GM12878 (cell line): ENCODE measurements at regions not wholly inside any gene's neighbourhood (a gene's known extent, or its start where the extent isn't known, plus 50 kb on each side); places are given as distances from the start of the nearest gene placed in this dataset.

Experiments
- ATAC-seq: fragments of 200-7000 bp; cut with Tn5 transposase; 3 replicates; pipeline ENCODE4 v1.9.1; 2020; ENCODE audit warnings: mild to moderate bottlenecking, moderate library complexity
- BruUV-seq: library from RNA; stranded (reverse); fragments of 400-500 nt; replicated peaks from 2 replicates; lab custom pipeline; 2021; lab: Mats Ljungman, UMichigan
- CTCF ChIA-PET: fragments of 300-600 bp; sonication (Branson Sonifier 250); formaldehyde crosslinking; extraction: SDS; loops from one replicate; lab custom pipeline; 2021; ENCODE audit warnings: inconsistent platforms; lab: Yijun Ruan, JAX
- POLR2A ChIA-PET: fragments of 350-600 bp; formaldehyde crosslinking; extraction: SDS; loops from one replicate; lab custom pipeline; 2021; ENCODE audit warnings: inconsistent platforms; lab: Charles Lee
- RAD21 ChIA-PET: fragments of 300-600 bp; sonication (Branson Sonifier 250); formaldehyde crosslinking; loops from one replicate; lab custom pipeline; 2023; ENCODE audit warnings: antibody characterized with exemption; ENCODE audit not compliant: unreplicated experiment; lab: Charles Lee
- SMC1A ChIA-PET: fragments of 300-600 bp; sonication (Branson Sonifier 250); formaldehyde crosslinking; loops from one replicate; lab custom pipeline; 2023; ENCODE audit not compliant: unreplicated experiment, uncharacterized antibody; lab: Charles Lee
- DNase-seq: peaks from one replicate; pipeline ENCODE4 v3.0.0-alpha.2; 2011; ENCODE audit warnings: low read depth, low spot score
- FAIRE-seq: peaks from 3 replicates; lab custom pipeline; 2011; peaks lifted over from hg19 to GRCh38; lab: Jason Lieb, UNC
- H2AFZ ChIP-seq: 2 replicates; pipeline ENCODE4 v1.6.0; 2011; ENCODE audit warnings: low read depth, low read length, control low read depth; ENCODE audit not compliant: control insufficient read depth
- H3K27ac ChIP-seq: 2 replicates; pipeline ENCODE4 v1.5.1; 2011; ENCODE audit warnings: control low read depth; ENCODE audit not compliant: control insufficient read depth, insufficient read depth
- H3K27me3 ChIP-seq, 2 experiments: replicated peaks in 1 of 2; 2 replicates each; pipeline versions ENCODE4 v1.6.0 to v1.6.1; 2011; ENCODE audit warnings: low read length in 1 of 2; ENCODE audit not compliant: control insufficient read depth in 2 of 2, insufficient read depth in 2 of 2
- H3K36me3 ChIP-seq, 2 experiments: 2 replicates each; pipeline ENCODE4 v1.5.1; 2011; ENCODE audit warnings: low read length in 1 of 2; ENCODE audit not compliant: control insufficient read depth in 2 of 2, insufficient read depth in 2 of 2
- H3K4me1 ChIP-seq: 2 replicates; pipeline ENCODE4 v1.6.1; 2011; ENCODE audit warnings: mild to moderate bottlenecking, low read length, moderate library complexity, mixed read lengths; ENCODE audit not compliant: control insufficient read depth, insufficient read depth
- H3K4me2 ChIP-seq: 2 replicates; pipeline ENCODE4 v1.6.0; 2011; ENCODE audit warnings: control low read depth; ENCODE audit not compliant: control insufficient read depth, insufficient read depth
- H3K4me3 ChIP-seq: fragments of 200-600 bp; sonication (generic); 2 replicates; pipeline ENCODE4 v1.5.1; 2016
- H3K79me2 ChIP-seq: 2 replicates; pipeline ENCODE4 v1.6.0; 2011; ENCODE audit warnings: low read length; ENCODE audit not compliant: control insufficient read depth, insufficient read depth
- H3K9ac ChIP-seq: 2 replicates; pipeline ENCODE4 v1.8.0; 2011; ENCODE audit warnings: low read length, control low read depth, mixed read lengths; ENCODE audit not compliant: control insufficient read depth, insufficient read depth
- H3K9me3 ChIP-seq: replicated peaks from 3 replicates; pipeline ENCODE4 v1.5.1; 2011; ENCODE audit warnings: mild to moderate bottlenecking, low read length; ENCODE audit not compliant: control insufficient read depth, insufficient read depth
- H4K20me1 ChIP-seq: 2 replicates; pipeline ENCODE4 v1.6.0; 2011; ENCODE audit not compliant: control insufficient read depth, insufficient read depth
- BACH1 ChIP-seq: fragments of 450-650 bp; IDR thresholded peaks from 2 replicates; pipeline ENCODE4 v1.6.1; 2017; ENCODE audit warnings: mild to moderate bottlenecking, borderline replicate concordance
- CBFB ChIP-seq: IDR thresholded peaks from 2 replicates; pipeline ENCODE4 v1.6.1; 2016; ENCODE audit warnings: antibody characterized with exemption, low read depth
- KAT2A ChIP-seq: conservative IDR thresholded peaks from 2 replicates; pipeline ENCODE4 v1.6.1; 2011; ENCODE audit warnings: low read depth, low read length; ENCODE audit not compliant: control insufficient read depth
- NBN ChIP-seq: fragments of 450-650 bp; IDR thresholded peaks from 2 replicates; pipeline ENCODE4 v1.6.1; 2016
- NFYA ChIP-seq: IDR thresholded peaks from 2 replicates; pipeline ENCODE4 v1.6.1; 2011; ENCODE audit warnings: low read depth, mild to moderate bottlenecking, low read length, improper control_type of control experiment, borderline replicate concordance
- NR2F1 ChIP-seq: fragments of 450-650 bp; conservative IDR thresholded peaks from 2 replicates; pipeline ENCODE4 v1.6.1; 2017; ENCODE audit warnings: mild to moderate bottlenecking
- PKNOX1 ChIP-seq: fragments of 450-650 bp; IDR thresholded peaks from 2 replicates; pipeline ENCODE4 v1.6.1; 2016; ENCODE audit warnings: mild to moderate bottlenecking
- RBBP5 ChIP-seq: fragments of 200-600 bp; sonication (generic); conservative IDR thresholded peaks from 2 replicates; pipeline ENCODE4 v1.6.1; 2016
- REST ChIP-seq: IDR thresholded peaks from 2 replicates; pipeline ENCODE4 v1.6.1; 2012; ENCODE audit warnings: mild to moderate bottlenecking, low read depth, low read length
- ZBED1 ChIP-seq: IDR thresholded peaks from 2 replicates; pipeline ENCODE4 v1.6.1; 2016; ENCODE audit warnings: borderline replicate concordance
- ZNF24 ChIP-seq: fragments of 450-650 bp; IDR thresholded peaks from 2 replicates; pipeline ENCODE4 v1.6.1; 2017; ENCODE audit warnings: antibody characterized with exemption, mild to moderate bottlenecking
- ZNF384 ChIP-seq: IDR thresholded peaks from 2 replicates; pipeline ENCODE4 v1.6.1; 2012; ENCODE audit warnings: low read depth, mild to moderate bottlenecking, low read length, improper control_type of control experiment, borderline replicate concordance
- WGBS: methylation state at CpG from one replicate; pipeline ENCODE4 v1.1.6; 2016; ENCODE audit warnings: low lambda C conversion rate; ENCODE audit not compliant: insufficient replicate concordance, insufficient coverage; ENCODE audit errors: missing lambda C conversion rate; 5-methylcytosine and 5-hydroxymethylcytosine counted together
- in situ Hi-C: fragments of 300-500 bp; cut with MboI; formaldehyde crosslinking; loops from 9 replicates; pipeline ENCODE4 v1.14.3; 2018; ENCODE audit warnings: mixed read lengths
- intact Hi-C: fragments of 100-400 bp; cut with micrococcal nuclease; formaldehyde crosslinking; loops from one replicate; pipeline ENCODE4 v1.14.2; 2022; ENCODE audit not compliant: unreplicated experiment

- BruUV-seq, result no TSS peak
- no peak for ATAC-seq
- Histone ChIP-seq H3K4me2 (no peak overlapping the region), H3K4me3 (no peak overlapping the region), H3K79me2 (no peaks in the 10 kb centered on the region), H3K9ac (no peak overlapping the region), H3K4me1 (no peaks in the 10 kb centered on the region)
- CTCF ChIA-PET, result interaction anchor here (0.6 kb wide), 1 partner anchor 961 kb away, joined by 3 read pairs; no protein-coding TSS in a partner anchor
- in situ Hi-C loops, result no loop called here
- no peak for TF ChIP-seq PKNOX1
- no peak for TF ChIP-seq KAT2A
- no peak for TF ChIP-seq REST
- no peak for TF ChIP-seq BACH1
- no peak for TF ChIP-seq NR2F1
- no peak for TF ChIP-seq NFYA
- TF ChIP-seq RBBP5, result no peak
- no peak for TF ChIP-seq NBN
- TF ChIP-seq ZNF384, result no peak
- no peak for TF ChIP-seq ZNF24
- no peak for TF ChIP-seq ZBED1
- no peak for TF ChIP-seq CBFB
- TF ChIP-seq, all 136 proteins: peak for 0
- intact Hi-C loops, result no loop called here
- SMC1A ChIA-PET, result no interaction called here
- no peak for DNase-seq
- Histone ChIP-seq H3K27ac (no peak overlapping the region), H2AFZ (no peak overlapping the region), H3K27me3 (no peaks in the 10 kb centered on the region), H3K9me3 (no peaks in the 10 kb centered on the region), H3K36me3 (no peaks in the 10 kb centered on the region), H4K20me1 (no peaks in the 10 kb centered on the region)
- POLR2A ChIA-PET, result no interaction called here
- 71% methylated on average over 2 of the region's 2 CpGs for WGBS
- no peak for FAIRE-seq
- RAD21 ChIA-PET, result no interaction called here
Measured at GRCh38 chr7:94332571-94332970, 62.1 kb upstream of the COL1A2 start.
